Endothelial cell of umbilical vein (primary cell): ENCODE measurements at regions not wholly inside any gene's neighbourhood (a gene's known extent, or its start where the extent isn't known, plus 50 kb on each side); places are given as distances from the start of the nearest gene placed in this dataset.

ENCODE experiments used
- EZH2 ChIP-seq: IDR thresholded peaks from 2 replicates; pipeline ENCODE4 v1.6.1; 2012; ENCODE audit warnings: borderline replicate concordance, low read depth, mild to moderate bottlenecking, moderate library complexity, low read length, inconsistent platforms; ENCODE audit not compliant: severe bottlenecking
- FOS ChIP-seq: IDR thresholded peaks from 2 replicates; pipeline ENCODE4 v1.6.1; 2011; ENCODE audit warnings: mild to moderate bottlenecking, low read length, moderate library complexity, borderline replicate concordance; ENCODE audit not compliant: insufficient read depth
- JUN ChIP-seq: IDR thresholded peaks from 2 replicates; pipeline ENCODE4 v1.6.1; 2011; ENCODE audit warnings: borderline replicate concordance, low read depth; ENCODE audit not compliant: insufficient read length, insufficient read depth
- MYC ChIP-seq: IDR thresholded peaks from one replicate; pipeline ENCODE4 v1.6.1; 2011; ENCODE audit warnings: mild to moderate bottlenecking, low read depth, low read length
- POLR2A ChIP-seq: IDR thresholded peaks from 2 replicates; pipeline ENCODE4 v1.6.1; 2012; ENCODE audit warnings: low read depth, mild to moderate bottlenecking, control low read depth, low read length
- POLR2AphosphoS5 ChIP-seq: IDR thresholded peaks from 2 replicates; pipeline ENCODE4 v1.6.1; 2012; ENCODE audit warnings: low read depth, mild to moderate bottlenecking, control low read depth, low read length, moderate library complexity; ENCODE audit not compliant: insufficient read depth
- TF ChIP-seq, protein P1 (sequence below), 2 donors: IDR thresholded peaks; 1 replicate in 1 of 2; 2 replicates in 1 of 2; pipeline ENCODE4 v1.5.1; 2011; ENCODE audit warnings: low read length in 2 of 2, mild to moderate bottlenecking in 2 of 2, moderate library complexity in 2 of 2, control low read depth in 1 of 2, inconsistent platforms in 1 of 2, low read depth in 1 of 2; ENCODE audit not compliant: insufficient read depth in 1 of 2; ENCODE audit errors: extremely low read depth in 1 of 2
- TF ChIP-seq, protein P2 (sequence below): IDR thresholded peaks from 2 replicates; pipeline ENCODE4 v1.6.1; 2011; ENCODE audit not compliant: insufficient read depth, insufficient read length

DNA sequence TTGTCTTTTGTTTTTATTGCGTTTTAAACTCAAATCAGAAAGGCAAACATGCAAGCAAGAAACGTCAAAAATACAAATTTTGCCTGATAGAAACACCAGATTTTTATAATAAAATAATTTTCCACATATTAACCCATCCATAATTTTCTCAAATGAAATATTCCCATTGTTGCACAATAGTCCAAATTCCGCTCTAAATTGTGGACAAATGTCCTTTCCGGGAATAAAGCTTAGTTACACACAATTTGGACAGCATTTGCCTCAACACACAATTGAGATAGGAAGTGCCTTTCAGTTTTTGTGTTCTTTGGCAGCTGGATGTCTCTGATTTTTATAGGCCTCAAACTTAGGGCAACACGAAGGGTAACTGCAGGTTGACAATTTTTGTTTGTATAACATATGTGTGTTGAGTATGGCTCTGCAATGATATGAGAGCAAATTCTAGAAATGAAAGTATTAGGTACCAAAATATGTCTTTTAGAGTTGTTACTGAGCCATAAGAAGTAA lies 105.8 kb downstream of the DIO2 start:
- TF ChIP-seq, protein P1, sequence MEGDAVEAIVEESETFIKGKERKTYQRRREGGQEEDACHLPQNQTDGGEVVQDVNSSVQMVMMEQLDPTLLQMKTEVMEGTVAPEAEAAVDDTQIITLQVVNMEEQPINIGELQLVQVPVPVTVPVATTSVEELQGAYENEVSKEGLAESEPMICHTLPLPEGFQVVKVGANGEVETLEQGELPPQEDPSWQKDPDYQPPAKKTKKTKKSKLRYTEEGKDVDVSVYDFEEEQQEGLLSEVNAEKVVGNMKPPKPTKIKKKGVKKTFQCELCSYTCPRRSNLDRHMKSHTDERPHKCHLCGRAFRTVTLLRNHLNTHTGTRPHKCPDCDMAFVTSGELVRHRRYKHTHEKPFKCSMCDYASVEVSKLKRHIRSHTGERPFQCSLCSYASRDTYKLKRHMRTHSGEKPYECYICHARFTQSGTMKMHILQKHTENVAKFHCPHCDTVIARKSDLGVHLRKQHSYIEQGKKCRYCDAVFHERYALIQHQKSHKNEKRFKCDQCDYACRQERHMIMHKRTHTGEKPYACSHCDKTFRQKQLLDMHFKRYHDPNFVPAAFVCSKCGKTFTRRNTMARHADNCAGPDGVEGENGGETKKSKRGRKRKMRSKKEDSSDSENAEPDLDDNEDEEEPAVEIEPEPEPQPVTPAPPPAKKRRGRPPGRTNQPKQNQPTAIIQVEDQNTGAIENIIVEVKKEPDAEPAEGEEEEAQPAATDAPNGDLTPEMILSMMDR (IDR thresholded peaks at IDR 0.05; ENCODE audit: extremely low read depth in 1 of 2, insufficient read depth in 1 of 2, low read depth in 1 of 2, low read length in 2 of 2) = no peak
- TF ChIP-seq POLR2AphosphoS5 = no peak
- no peak for TF ChIP-seq POLR2A
- no peak for TF ChIP-seq EZH2
- TF ChIP-seq JUN = no peak
- TF ChIP-seq, protein P2, sequence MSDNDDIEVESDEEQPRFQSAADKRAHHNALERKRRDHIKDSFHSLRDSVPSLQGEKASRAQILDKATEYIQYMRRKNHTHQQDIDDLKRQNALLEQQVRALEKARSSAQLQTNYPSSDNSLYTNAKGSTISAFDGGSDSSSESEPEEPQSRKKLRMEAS = no peak
- no peak for TF ChIP-seq FOS
- TF ChIP-seq MYC = no peak
